ENCODE measurements at regions not wholly inside any gene's neighbourhood (a gene's known extent, or its start where the extent isn't known, plus 50 kb on each side); places are given as distances from the start of the nearest gene placed in this dataset.

DNA sequence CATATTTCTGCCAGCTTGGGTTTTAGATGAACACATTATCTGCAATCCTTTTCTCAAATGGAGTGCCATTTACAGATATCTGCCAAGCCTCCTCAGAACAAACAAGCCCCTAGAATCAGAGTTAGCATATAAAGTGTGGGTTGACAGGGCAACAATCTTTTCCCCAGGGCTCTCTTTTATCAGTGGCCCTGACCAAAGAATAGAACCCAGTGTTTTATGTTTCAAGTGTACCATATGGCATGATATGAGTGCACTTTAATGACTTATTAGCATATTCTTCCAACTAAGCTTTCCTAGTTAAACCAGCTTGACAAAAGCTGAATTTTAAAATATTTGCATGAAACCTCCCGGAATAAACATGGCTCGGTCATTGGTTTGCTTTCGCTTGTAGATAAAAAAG is 57.3 kb downstream of the EVX1 start:
- DNase-seq (ENCODE audit: low spot score) = no peak

GRCh38 chr7:27300421-27300820 is 57.8 kb downstream of the EVX1 start:
- DNase-seq (ENCODE audit: low spot score) = no peak

GRCh38 chr7:27302590-27302989 is 60.0 kb downstream of the EVX1 start:
- no peak for DNase-seq (ENCODE audit: low spot score)

- DNase-seq (ENCODE audit: low spot score) = no peak
Measured at GRCh38 chr7:27303026-27303425, 60.4 kb downstream of the EVX1 start.

DNA sequence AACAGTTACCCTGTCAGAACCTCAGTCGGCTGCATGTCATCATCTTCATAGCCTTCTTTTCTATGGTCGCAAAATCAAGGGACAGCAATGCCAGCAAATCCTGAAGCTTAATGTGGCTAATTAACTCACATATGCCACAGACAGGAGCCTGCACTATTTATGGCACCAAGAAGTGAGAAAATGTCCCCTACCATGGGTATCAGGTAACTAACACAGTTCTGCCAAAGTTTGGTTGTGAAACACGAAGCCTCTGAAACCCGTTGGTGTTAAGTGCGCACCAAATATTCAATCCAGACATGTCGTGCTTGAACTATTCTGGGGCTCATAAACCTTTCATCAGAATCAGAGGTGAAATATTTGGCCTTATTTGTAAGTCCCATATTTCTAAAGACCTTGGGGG is 63.3 kb downstream of the EVX1 start:
- DNase-seq (ENCODE audit: low spot score) = no peak

GRCh38 chr7:27312820-27313219 is 70.2 kb downstream of the EVX1 start:
- no peak for DNase-seq (ENCODE audit: low spot score)

DNA sequence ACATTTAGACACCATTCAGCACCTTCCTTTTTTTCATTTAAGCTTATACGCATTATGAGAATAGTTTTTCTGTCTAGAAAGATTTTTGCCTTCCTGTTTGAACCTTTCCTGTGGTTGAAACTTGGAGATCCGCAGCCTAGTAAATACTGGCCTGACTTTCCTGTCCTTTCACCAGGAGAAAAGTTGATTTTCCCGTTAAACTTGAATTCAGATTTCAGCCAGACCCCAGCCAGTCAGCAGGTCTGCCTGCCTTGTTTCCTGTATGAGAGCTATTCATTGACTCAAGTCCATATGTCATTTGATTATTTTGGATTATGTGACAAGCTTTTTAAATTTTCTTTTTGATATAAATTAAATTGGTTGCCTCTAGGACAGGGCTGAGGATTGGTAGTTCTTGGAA is 71.5 kb downstream of the EVX1 start:
- no peak for DNase-seq (ENCODE audit: low spot score)

DNA sequence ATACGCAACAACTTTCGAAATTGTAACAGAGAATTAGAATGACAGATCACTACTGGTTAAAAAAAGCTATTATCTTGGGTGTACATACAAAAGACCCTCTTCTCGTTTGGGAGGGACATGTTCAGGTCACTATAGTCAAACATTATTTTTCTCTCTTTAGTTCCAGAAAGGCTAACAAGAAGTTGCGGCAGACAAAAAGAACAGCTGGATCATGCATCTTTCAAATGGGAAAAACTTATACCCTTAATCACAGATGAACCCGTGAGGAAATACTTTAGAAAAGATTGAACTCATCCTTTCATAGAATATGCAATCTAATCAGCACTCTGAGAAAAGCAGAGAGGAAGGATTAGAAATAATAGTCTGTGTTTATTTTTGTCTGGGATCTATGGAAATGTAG is 72.5 kb downstream of the EVX1 start:
- DNase-seq (ENCODE audit: low spot score) = no peak

DNA sequence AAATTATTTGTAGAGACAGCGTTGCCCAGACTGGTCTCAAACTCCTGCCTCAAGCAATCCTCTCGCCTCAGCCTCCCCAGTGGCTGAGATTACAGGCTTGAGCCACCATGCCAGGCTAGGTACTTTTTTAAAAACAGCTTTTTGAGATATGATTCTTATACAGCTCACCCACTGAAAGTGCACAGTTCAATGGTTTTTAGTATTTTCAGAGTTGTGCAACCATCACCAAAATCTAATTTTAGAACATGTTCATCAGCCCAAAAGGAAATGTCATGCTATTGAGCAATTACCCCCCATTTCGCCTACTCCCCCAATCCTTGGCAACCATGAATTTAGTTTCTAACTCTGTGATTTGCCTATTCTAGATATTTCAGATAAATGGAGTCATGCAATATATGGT is 73.7 kb downstream of the EVX1 start:
- DNase-seq (ENCODE audit: low spot score) = no peak

DNA sequence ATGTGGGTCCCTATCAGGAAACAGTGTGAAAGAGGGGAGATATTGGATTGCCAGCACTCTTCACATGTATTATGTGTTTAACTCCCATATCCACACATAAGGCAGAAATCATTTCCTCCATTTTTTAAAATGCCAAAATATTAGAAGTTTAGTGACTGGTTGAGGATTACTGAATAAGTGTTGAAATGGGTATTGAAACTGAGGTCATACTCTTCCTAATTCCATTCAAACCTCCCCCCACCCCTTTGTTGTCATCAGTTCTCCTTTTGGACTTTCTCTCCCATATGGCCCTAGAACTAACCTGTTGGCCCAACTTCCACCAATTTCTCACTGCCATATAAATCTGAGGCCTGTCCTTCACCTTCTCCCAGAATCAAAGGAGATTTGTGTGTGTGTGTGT is 81.6 kb downstream of the EVX1 start:
- DNase-seq (ENCODE audit: low spot score) = no peak

DNA sequence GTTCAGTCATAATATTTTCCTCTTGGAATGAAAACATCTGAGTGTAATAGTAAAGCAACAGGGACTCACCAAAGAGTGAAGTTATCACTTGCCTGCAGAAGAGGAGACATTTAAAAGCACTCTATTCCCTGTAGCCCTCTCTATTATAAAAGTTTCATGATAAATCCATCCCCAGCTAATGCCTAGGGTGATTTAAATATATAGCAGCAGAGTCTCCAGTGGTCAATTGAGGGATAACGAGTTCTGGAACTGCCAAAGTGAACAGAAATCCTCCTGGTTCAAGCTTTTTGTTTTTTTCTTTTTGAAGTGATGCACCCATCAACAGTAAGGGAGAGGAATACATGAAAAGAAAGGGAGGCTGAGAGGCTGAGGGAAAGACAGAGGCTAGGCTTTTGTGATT is 87.3 kb downstream of the EVX1 start:
- no peak for DNase-seq (ENCODE audit: low spot score)

- no peak for DNase-seq (ENCODE audit: low spot score)
Measured at GRCh38 chr7:27339478-27339877, 96.9 kb downstream of the EVX1 start.

GRCh38 chr7:27344471-27344870 is 101.9 kb downstream of the EVX1 start:
- no peak for DNase-seq (ENCODE audit: low spot score)

GRCh38 chr7:27345164-27345887 is 102.7 kb downstream of the EVX1 start:
- DNase-seq (ENCODE audit: low spot score) = no peak

GRCh38 chr7:27345997-27346396 is 103.4 kb downstream of the EVX1 start:
- DNase-seq (ENCODE audit: low spot score) = no peak

- DNase-seq (ENCODE audit: low spot score) = peak; percentile 49
Measured at GRCh38 chr7:27346531-27347275, 104.1 kb downstream of the EVX1 start.

DNA sequence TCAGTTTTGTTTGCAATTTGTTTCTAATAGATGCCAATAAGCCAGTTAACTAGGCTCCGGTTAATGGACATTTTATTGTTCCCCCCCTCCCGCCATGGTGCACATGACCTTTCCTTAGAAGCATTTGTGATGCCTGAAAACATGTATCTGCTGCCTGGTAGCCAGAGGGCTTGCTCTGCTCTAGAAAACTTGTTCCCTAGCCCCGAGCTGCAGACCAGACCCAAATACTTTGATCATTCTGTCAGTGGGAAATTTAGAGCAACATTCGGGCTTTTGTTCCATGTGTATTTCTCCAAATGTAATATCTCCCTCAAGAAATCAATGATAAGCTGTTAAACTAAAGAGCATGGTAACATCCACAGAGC is 104.7 kb downstream of the EVX1 start:
- no peak for DNase-seq (ENCODE audit: low spot score)

DNA sequence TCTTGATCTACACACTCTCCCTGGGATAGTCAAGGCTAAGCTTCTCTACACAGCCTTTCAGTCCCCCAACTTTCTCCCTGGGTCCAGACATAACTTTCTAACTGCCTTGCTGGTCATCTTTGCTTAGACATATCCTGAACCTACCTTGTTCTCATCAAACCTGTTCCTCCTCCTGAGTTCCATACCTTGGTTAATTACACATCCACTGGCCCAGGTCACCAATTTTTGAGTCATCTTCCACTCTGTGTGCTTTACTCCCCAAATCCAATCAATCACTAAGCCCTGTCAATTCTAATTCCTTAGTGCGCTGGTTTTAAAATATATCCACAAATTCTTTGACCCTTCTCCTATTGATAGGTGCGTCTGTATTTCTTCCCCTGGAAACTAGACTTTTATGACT is 107.0 kb downstream of the EVX1 start:
- no peak for DNase-seq (ENCODE audit: low spot score)

- DNase-seq (ENCODE audit: low spot score) = no peak
Measured at GRCh38 chr7:27351137-27351536, 108.5 kb downstream of the EVX1 start.

- no peak for DNase-seq (ENCODE audit: low spot score)
Measured at GRCh38 chr7:27351786-27352185, 109.2 kb downstream of the EVX1 start.

DNA sequence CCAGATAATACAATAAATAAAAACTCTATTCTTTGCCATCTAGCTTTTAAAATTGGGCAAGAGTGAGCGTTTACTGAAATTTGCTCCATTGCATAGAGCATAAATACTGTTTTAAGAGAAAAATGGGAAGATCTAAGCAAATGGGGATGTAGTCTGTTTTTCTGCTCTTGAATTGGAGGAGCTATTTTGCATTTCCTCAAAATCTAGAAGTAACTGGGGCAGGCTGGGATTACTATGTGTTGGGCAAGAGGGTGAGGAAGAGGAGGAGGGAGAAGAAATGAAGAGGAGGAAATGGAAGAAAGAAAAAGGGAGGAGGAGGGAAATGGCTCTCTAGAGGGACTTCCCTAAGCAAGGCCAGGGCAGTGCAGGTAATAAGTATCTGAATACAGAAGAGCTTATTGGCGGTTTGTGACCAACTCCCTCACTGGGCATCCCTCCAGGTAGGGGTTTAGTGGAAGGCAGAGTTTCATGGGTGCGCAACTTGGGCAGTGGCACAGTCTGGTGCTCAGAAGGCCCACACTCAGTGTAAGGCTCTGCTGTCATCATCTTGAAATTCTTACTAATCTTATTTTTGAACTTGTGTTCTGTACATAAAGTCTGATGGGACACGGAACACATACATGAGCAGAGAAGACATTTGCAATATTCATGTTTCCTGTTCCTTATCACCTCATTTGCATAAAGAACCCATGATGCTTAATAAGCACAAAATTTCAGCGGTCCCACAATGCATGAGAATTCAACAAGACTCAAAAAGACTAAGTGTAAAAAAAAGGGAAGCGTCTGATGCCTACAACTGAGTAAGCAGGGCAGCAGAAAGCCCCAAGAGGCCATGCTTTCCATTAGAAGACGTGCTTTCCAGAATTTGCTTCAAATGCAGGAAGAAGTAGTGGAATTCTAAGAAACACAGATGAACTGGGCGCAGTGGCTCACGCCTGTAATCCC is 116.9 kb downstream of the EVX1 start:
- no peak for DNase-seq (ENCODE audit: low spot score)

DNA sequence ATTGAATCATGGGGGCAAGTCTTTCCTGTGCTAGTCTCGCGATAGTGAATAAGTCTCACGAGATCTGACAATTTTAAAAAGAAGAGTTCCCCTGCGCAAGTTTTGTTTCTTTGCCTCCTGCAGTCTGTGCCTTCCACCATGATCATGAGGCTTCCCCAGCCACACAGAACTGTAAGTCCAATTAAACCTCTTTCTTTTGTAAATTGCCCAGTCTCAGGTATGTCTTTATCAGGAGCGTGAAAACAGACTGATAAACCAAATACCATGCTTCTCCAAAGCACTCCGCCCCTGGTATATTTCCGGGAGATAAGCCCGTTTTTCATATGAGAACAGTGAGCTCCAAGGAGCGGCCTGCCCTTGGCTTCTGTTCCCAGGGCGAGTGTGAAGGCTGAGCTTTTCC is 118.9 kb downstream of the EVX1 start:
- no peak for DNase-seq (ENCODE audit: low spot score)

DNA sequence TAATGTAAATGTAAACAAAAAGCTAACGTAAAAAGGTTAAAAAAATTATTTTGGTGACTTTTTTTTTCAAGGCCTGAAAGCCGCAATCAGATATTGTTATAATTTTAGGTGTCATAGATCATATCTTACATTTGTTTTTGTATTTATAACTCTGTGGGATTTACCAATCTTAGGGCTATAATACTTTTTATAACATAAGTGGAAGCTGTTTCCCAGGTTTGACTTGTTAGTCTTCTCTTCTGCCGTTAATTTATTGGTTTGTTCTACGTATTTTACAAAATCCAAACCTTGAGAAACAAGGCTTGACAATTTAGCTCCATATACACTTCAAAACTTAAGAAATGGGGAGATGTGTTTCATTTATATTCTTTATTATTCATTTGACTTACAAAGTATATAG is 119.4 kb downstream of the EVX1 start:
- no peak for DNase-seq (ENCODE audit: low spot score)

Data from HuH-7.5 (cell line).